ENCODE measurements at regions not wholly inside any gene's neighbourhood (a gene's known extent, or its start where the extent isn't known, plus 50 kb on each side); places are given as distances from the start of the nearest gene placed in this dataset.

DNA sequence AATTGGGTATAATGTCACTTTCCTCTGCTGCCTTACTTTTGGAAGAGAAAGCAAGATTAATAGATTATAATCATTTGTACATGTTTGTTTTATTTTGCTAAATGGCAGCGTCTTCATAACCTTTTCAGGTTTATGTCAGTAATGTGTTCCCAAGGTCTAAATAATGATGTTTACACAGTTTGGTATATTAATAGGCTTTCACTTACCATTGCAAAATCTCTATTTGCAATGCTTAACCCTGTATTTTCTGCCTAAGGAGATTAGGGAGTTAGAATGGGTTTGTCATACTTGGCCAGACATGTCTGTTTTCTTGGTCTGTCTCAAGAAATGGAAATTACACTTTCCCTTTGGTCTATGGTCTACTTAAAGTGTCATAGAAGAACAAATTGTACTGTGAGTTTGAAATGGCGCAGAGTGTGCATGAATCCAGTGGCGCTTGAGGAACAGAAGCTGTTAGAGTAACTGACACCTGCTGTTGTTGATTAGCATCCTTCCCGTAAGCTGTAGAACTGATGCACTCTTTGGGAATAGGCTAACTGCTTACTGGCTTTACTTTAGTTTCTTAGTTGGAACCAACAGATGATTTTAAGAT, 261.1 kb downstream of the SAMD5 start:
- Histone ChIP-seq H2BK15ac (ENCODE audit: low read depth, low read length) (no peak overlapping the region), H3K9ac (ENCODE audit: low read depth, low read length) (no peak overlapping the region), H3K23ac (ENCODE audit: low read depth, low read length) (no peak overlapping the region), H4K20me1 (ENCODE audit: insufficient read depth, low read length) (no peaks in the 10 kb centered on the region), H3K4me1 (ENCODE audit: control insufficient read depth, insufficient read depth, low read length) (no peaks in the 10 kb centered on the region), H4K5ac (ENCODE audit: low read depth, low read length) (no peak overlapping the region), H3K56ac (ENCODE audit: extremely low read depth, insufficient read depth, low read length) (no peak overlapping the region), H2BK120ac (ENCODE audit: low read depth, low read length) (no peak overlapping the region), H2AK9ac (replicated peaks; ENCODE audit: low read depth, low read length, poor library complexity) (no peak overlapping the region), H3K36me3 (ENCODE audit: control insufficient read depth, insufficient read depth, low read length) (no peaks in the 10 kb centered on the region), H3K27ac (ENCODE audit: insufficient read depth, low read length) (no peak overlapping the region), H3K9me3 (ENCODE audit: control insufficient read depth, insufficient read depth, low read length) (no peaks in the 10 kb centered on the region), H2BK5ac (ENCODE audit: low read depth, low read length, poor library complexity, severe bottlenecking) (no peak overlapping the region), H3K27me3 (ENCODE audit: control insufficient read depth, insufficient read depth, low read length) (no peaks in the 10 kb centered on the region), H4K8ac (ENCODE audit: low read depth in 2 of 2, low read length in 2 of 2) (no peak overlapping the region), H2BK20ac (ENCODE audit: low read depth, low read length) (no peak overlapping the region), H3K79me1 (ENCODE audit: low read depth in 1 of 2, low read length in 2 of 2) (no peaks in the 10 kb centered on the region), H2AK5ac (ENCODE audit: low read depth, low read length) (no peak overlapping the region), H4K91ac (ENCODE audit: insufficient read depth, low read depth, low read length) (no peak overlapping the region), H3K4ac (ENCODE audit: low read depth, low read length) (no peak overlapping the region), H3K9me1 (ENCODE audit: insufficient read depth, low read length) (no peaks in the 10 kb centered on the region), H3K4me2 (ENCODE audit: low read depth, low read length) (no peak overlapping the region), H3K18ac (ENCODE audit: low read depth, low read length) (no peak overlapping the region), H3K4me3 (ENCODE audit: insufficient read depth, low read depth, low read length) (no peak overlapping the region), H3K14ac (replicated peaks; ENCODE audit: low read depth, low read length) (no peak overlapping the region), H2AFZ (replicated peaks; ENCODE audit: low read length, poor library complexity) (no peak overlapping the region)
- DNase-seq (no peak), ATAC-seq (ENCODE audit: low read depth) (no peak)
- in situ Hi-C loops (cut with MboI; ENCODE audit: low sequenced_read_pairs) = no loop called here
- POLR2A ChIA-PET (ENCODE audit: unreplicated experiment) = no interaction called here
- intact Hi-C loops (cut with micrococcal nuclease) = no loop called here
- dilution Hi-C loops (cut with HindIII; ENCODE audit: low sequenced_read_pairs, unreplicated experiment) = no loop called here
- no TSS peak for BruUV-seq (replicated peaks)
- CTCF ChIA-PET = no interaction called here
- TF ChIP-seq, protein P1, sequence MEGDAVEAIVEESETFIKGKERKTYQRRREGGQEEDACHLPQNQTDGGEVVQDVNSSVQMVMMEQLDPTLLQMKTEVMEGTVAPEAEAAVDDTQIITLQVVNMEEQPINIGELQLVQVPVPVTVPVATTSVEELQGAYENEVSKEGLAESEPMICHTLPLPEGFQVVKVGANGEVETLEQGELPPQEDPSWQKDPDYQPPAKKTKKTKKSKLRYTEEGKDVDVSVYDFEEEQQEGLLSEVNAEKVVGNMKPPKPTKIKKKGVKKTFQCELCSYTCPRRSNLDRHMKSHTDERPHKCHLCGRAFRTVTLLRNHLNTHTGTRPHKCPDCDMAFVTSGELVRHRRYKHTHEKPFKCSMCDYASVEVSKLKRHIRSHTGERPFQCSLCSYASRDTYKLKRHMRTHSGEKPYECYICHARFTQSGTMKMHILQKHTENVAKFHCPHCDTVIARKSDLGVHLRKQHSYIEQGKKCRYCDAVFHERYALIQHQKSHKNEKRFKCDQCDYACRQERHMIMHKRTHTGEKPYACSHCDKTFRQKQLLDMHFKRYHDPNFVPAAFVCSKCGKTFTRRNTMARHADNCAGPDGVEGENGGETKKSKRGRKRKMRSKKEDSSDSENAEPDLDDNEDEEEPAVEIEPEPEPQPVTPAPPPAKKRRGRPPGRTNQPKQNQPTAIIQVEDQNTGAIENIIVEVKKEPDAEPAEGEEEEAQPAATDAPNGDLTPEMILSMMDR (conservative IDR thresholded peaks at IDR 0.05; ENCODE audit: low read depth, low read length) = no peak
- TF ChIP-seq MAZ (IDR thresholded peaks at IDR 0.05; ENCODE audit: borderline replicate concordance, low read depth, low read length) (no peak), CHD1 (IDR thresholded peaks at IDR 0.05; ENCODE audit: low read depth, low read length) (no peak), MAFK (IDR thresholded peaks at IDR 0.05; ENCODE audit: low read depth, low read length) (no peak), SMC3 (IDR thresholded peaks at IDR 0.05; ENCODE audit: low read depth, low read length) (no peak), RCOR1 (IDR thresholded peaks at IDR 0.05; ENCODE audit: insufficient replicate concordance, low read length) (no peak)
- TF ChIP-seq, protein P2, sequence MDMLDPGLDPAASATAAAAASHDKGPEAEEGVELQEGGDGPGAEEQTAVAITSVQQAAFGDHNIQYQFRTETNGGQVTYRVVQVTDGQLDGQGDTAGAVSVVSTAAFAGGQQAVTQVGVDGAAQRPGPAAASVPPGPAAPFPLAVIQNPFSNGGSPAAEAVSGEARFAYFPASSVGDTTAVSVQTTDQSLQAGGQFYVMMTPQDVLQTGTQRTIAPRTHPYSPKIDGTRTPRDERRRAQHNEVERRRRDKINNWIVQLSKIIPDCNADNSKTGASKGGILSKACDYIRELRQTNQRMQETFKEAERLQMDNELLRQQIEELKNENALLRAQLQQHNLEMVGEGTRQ (IDR thresholded peaks at IDR 0.05; ENCODE audit: low read depth, low read length) = no peak
- 50% methylated on average over 2 of the region's 4 CpGs; no CpG with 5 or more reads in 1 of the 2 experiments for whole genome bisulfite sequencing, 2 experiments (ENCODE audit: extremely low coverage in 2 of 2, insufficient read length in 1 of 2)

All from IMR-90 (cell line).